A549 (cell line): ENCODE measurements at regions not wholly inside any gene's neighbourhood (a gene's known extent, or its start where the extent isn't known, plus 50 kb on each side); places are given as distances from the start of the nearest gene placed in this dataset.

ENCODE experiments used
- ATAC-seq, 2 experiments: fragments of 200-7000 bp in 1 of 2; fragments of >200 bp in 1 of 2; cut with Nextera tagmentation in 1 of 2; cut with Tn5 transposase in 1 of 2; 3 replicates each; pipeline versions ENCODE4 v1.8.0 to v1.9.1; 2018 to 2020; ENCODE audit warnings: mild to moderate bottlenecking in 1 of 2, moderate library complexity in 1 of 2
- CTCF ChIA-PET: fragments of 300-600 bp; sonication (Branson Sonifier 250); formaldehyde crosslinking; extraction: SDS; loops from one replicate; lab custom pipeline; 2021; ENCODE audit warnings: antibody characterized with exemption, inconsistent platforms; lab: Yijun Ruan, JAX
- POLR2A ChIA-PET: fragments of 350-600 bp; formaldehyde crosslinking; extraction: SDS; loops from one replicate; lab custom pipeline; 2021; ENCODE audit warnings: antibody characterized with exemption, inconsistent platforms; lab: Yijun Ruan, JAX
- DNase-seq, 2 experiments: peaks; one replicate each; pipeline versions ENCODE4 v3.0.0 to v3.0.0-alpha.2; 2011 to 2016; ENCODE audit warnings: low read depth in 1 of 2, low spot score in 1 of 2
- FAIRE-seq: peaks from 2 replicates; lab custom pipeline; 2011; peaks lifted over from hg19 to GRCh38; lab: Jason Lieb, UNC
- H3K27ac ChIP-seq, 2 experiments: fragments of >200 bp; sonication (Bioruptor Twin); formaldehyde crosslinking; 3 replicates each; pipeline ENCODE4 v1.5.1; 2016 to 2017
- H3K4me1 ChIP-seq: fragments of >200 bp; sonication (Bioruptor Twin); formaldehyde crosslinking; 3 replicates; pipeline ENCODE4 v1.6.1; 2016
- H3K4me2 ChIP-seq: fragments of >200 bp; sonication (Bioruptor Twin); formaldehyde crosslinking; 3 replicates; pipeline ENCODE4 v1.6.1; 2016
- H3K4me3 ChIP-seq: fragments of >200 bp; sonication (Bioruptor Twin); formaldehyde crosslinking; 3 replicates; pipeline ENCODE4 v1.5.1; 2016
- H3K9me3 ChIP-seq: fragments of >200 bp; sonication (Bioruptor Twin); formaldehyde crosslinking; 3 replicates; pipeline ENCODE4 v1.6.1; 2016
- BCL3 ChIP-seq: fragments of >200 bp; sonication (Bioruptor Twin); formaldehyde crosslinking; IDR thresholded peaks from 3 replicates; pipeline ENCODE4 v1.6.1; 2016
- CBX8 ChIP-seq: fragments of 200-600 bp; sonication (generic); IDR thresholded peaks from 2 replicates; pipeline ENCODE4 v1.6.1; 2016
- CHD2 ChIP-seq: fragments of 150-350 bp; IDR thresholded peaks from 2 replicates; pipeline ENCODE4 v1.6.1; 2014; ENCODE audit warnings: low read length; ENCODE audit not compliant: partially characterized antibody
- CTCF ChIP-seq: fragments of >200 bp; sonication (Bioruptor Twin); formaldehyde crosslinking; IDR thresholded peaks from 3 replicates; pipeline ENCODE4 v1.5.1; 2016
- E2F6 ChIP-seq: IDR thresholded peaks from 2 replicates; pipeline ENCODE4 v1.6.1; 2012; ENCODE audit warnings: low read depth, borderline replicate concordance
- ELK1 ChIP-seq: fragments of 150-350 bp; IDR thresholded peaks from 2 replicates; pipeline ENCODE4 v1.6.1; 2014; ENCODE audit warnings: low read depth, mild to moderate bottlenecking, low read length
- HOXB5 ChIP-seq: fragments of 250-450 bp; sonication (Bioruptor Pico); IDR thresholded peaks from 2 replicates; pipeline ENCODE4 v1.5.0; 2020; ENCODE audit warnings: mild to moderate bottlenecking, moderate library complexity
- RAD21 ChIP-seq, 2 experiments: fragments of >200 bp in 1 of 2; sonication (Bioruptor Twin) in 1 of 2; formaldehyde crosslinking in 1 of 2; IDR thresholded peaks in 1 of 2; conservative IDR thresholded peaks in 1 of 2; 2 replicates in 1 of 2; 3 replicates in 1 of 2; pipeline ENCODE4 v1.6.1; 2012 to 2018; ENCODE audit warnings: inconsistent platforms in 1 of 2
- SMC3 ChIP-seq: fragments of >200 bp; sonication (Bioruptor Twin); formaldehyde crosslinking; IDR thresholded peaks from 3 replicates; pipeline ENCODE4 v1.6.1; 2018; ENCODE audit warnings: inconsistent platforms
- SREBF2 ChIP-seq: fragments of 450-650 bp; IDR thresholded peaks from 2 replicates; pipeline ENCODE4 v1.6.1; 2014; ENCODE audit warnings: mild to moderate bottlenecking, moderate library complexity
- ZFP36 ChIP-seq: fragments of 450-650 bp; IDR thresholded peaks from 2 replicates; pipeline ENCODE4 v1.6.1; 2014; ENCODE audit warnings: borderline replicate concordance; ENCODE audit not compliant: partially characterized antibody
- ZNF302 ChIP-seq: fragments of 250-450 bp; sonication (Bioruptor Pico); IDR thresholded peaks from 2 replicates; pipeline ENCODE4 v1.9.0; 2021; ENCODE audit warnings: inconsistent platforms, mild to moderate bottlenecking, moderate library complexity
- WGBS: methylation state at CpG from one replicate; pipeline ENCODE4 v1.1.6; 2017; ENCODE audit errors: missing lambda C conversion rate; 5-methylcytosine and 5-hydroxymethylcytosine counted together

GRCh38 chr16:85393674-85394451, 219.3 kb upstream of the GSE1 start:
- Histone ChIP-seq H3K4me1 (peaks cover 67% of the 10 kb centered on the region), H3K4me3 (no peak overlapping the region), H3K27ac (peak overlapping the region in 1 of 2 experiments; percentile 86; a peak in 4 of 6 replicates), H3K9me3 (no peaks in the 10 kb centered on the region), H3K4me2 (0 out of 3 replicates have a peak overlapping the region, but pooled peaks have one; percentile 22)
- ATAC-seq (peak; percentile 40 to 69; a peak in 3 of 6 replicates), FAIRE-seq (no peak), DNase-seq (peak; percentile 65 to 84)
- CTCF ChIA-PET: interaction anchor here (0.6 to 10.8 kb wide), 27 partner anchors 9 to 291 kb away, joined by 3 to 113 read pairs (median 4); no protein-coding TSS in a partner anchor
- 73% methylated on average over 25 of the region's 34 CpGs for WGBS
- no peak for TF ChIP-seq SREBF2
- peak; percentile 84 for TF ChIP-seq CTCF
- peak; percentile 58 to 69 for TF ChIP-seq RAD21 (conservative IDR thresholded peaks at IDR 0.05 in 1 of 2, IDR thresholded peaks at IDR 0.05 in 1 of 2)
- TF ChIP-seq ZNF302: no peak
- TF ChIP-seq HOXB5 (CRISPR knock-in tag): no peak
- TF ChIP-seq SMC3: peak; percentile 74
- POLR2A ChIA-PET: no interaction called here

GRCh38 chr16:85394456-85395206, 218.5 kb upstream of the GSE1 start:
- peak overlapping the region; percentile 66 for H3K4me2 ChIP-seq
- no peak for ATAC-seq

More at GRCh38 chr16:85394456-85395206, 218.5 kb upstream of the GSE1 start:
- H3K27ac ChIP-seq: peak overlapping the region; percentile 60 to 86; a peak in 5 of 6 replicates
- no peak overlapping the region for H3K4me3 ChIP-seq
- H3K4me1 ChIP-seq: peaks cover 65% of the 10 kb centered on the region
- no peak for TF ChIP-seq RAD21 (conservative IDR thresholded peaks at IDR 0.05 in 1 of 2, IDR thresholded peaks at IDR 0.05 in 1 of 2)
- TF ChIP-seq CBX8: no peak
- no peak for TF ChIP-seq BCL3
- TF ChIP-seq ZFP36: peak; percentile 66
- no peak for TF ChIP-seq ELK1
- no peak; the same call in 1 of the 2 replicates for TF ChIP-seq E2F6
- TF ChIP-seq CHD2: no peak
- DNase-seq (no peak), FAIRE-seq (no peak)
- POLR2A ChIA-PET: interaction anchor here (0.8 to 1.4 kb wide), 3 partner anchors 21 to 218 kb away, joined by 3 to 5 read pairs (median 3); no protein-coding TSS in a partner anchor
- WGBS: 94% methylated on average over 20 of the region's 21 CpGs
- H3K9me3 ChIP-seq: no peaks in the 10 kb centered on the region
- CTCF ChIA-PET: interaction anchor here (0.6 to 10.8 kb wide), 21 partner anchors 8 to 324 kb away, joined by 3 to 113 read pairs (median 4); no protein-coding TSS in a partner anchor
